GM12892 (cell line): ENCODE measurements at regions not wholly inside any gene's neighbourhood (a gene's known extent, or its start where the extent isn't known, plus 50 kb on each side); places are given as distances from the start of the nearest gene placed in this dataset.

Experiments
- POLR2A ChIP-seq: IDR thresholded peaks from 2 replicates; pipeline ENCODE4 v1.6.1; 2011; ENCODE audit warnings: low read depth, low read length, control low read depth
- POLR2AphosphoS5 ChIP-seq: IDR thresholded peaks from 2 replicates; pipeline ENCODE4 v1.6.1; 2011; ENCODE audit warnings: low read depth, low read length, control low read depth
- TAF1 ChIP-seq: IDR thresholded peaks from 2 replicates; pipeline ENCODE4 v1.6.1; 2011; ENCODE audit warnings: low read depth, mild to moderate bottlenecking, control low read depth, low read length, borderline replicate concordance

DNA sequence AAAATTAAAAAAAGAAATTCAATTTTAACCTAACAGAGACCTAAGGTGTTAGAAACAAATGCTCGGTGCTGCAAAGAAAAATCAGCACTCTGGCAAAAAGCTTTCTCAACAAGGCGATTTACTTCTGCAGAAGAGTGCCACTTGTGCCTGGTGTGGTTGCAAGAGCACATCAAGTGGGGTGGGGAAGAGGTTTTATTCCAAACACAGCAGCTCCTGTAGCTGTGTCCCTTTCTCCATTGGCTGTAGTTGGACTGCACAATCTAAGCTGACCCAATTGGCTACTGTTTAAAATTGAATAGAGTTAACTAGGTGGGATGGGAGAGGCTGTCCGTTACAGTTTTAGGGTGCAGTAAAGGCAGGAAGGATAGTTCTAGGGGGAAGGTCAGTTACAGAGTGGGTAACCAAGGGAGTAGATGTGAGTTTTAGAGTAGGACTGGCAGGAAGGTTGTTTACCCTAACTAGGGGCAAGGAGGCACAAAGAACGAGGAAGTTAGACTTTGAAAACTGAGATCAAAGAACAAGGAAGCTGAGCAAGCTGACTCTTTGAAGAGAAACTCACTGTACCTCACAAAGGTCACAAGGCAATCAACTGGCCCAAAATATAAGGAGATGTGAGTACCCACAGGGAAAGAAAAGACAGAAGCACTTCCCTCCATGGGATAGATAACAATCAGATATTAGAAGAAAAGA is 145.7 kb downstream of the LIG4 start:
- TF ChIP-seq POLR2A (no peak), TAF1 (no peak), POLR2AphosphoS5 (no peak)
